HG03520 (cell line): ENCODE measurements at regions not wholly inside any gene's neighbourhood (a gene's known extent, or its start where the extent isn't known, plus 50 kb on each side); places are given as distances from the start of the nearest gene placed in this dataset.
"Not testable (repeated sequence)": the region's sequence is repeated elsewhere in the genome, so short reads cannot be mapped to it uniquely, and the experiment has no call there.

Source experiments
- ATAC-seq: cut with Tn5 transposase; IDR thresholded peaks from one replicate; pipeline ENCODE4 v1.9.1; 2021; ENCODE audit warnings: mild to moderate bottlenecking, moderate library complexity; ENCODE audit not compliant: unreplicated experiment

DNA sequence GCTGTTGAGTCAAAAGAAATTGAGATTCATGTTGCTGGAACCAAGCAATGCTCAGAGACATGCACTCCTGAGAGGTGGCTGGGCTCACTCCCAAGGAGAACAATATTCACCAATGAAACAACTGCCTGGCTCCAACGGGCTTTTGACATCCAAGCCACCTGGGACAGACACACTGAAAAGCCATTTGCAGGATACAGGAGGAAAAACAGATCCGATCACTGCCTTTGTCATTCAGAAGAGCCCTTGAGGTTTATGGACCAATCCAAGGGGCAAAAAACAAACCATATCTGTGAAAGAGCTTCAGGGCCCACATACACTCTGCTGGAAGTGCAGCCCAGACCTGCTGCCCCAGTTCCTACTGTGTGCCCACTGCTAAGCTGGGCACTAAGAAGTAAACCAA, 277.5 kb downstream of the NUAK1 start:
- no peak for ATAC-seq

DNA sequence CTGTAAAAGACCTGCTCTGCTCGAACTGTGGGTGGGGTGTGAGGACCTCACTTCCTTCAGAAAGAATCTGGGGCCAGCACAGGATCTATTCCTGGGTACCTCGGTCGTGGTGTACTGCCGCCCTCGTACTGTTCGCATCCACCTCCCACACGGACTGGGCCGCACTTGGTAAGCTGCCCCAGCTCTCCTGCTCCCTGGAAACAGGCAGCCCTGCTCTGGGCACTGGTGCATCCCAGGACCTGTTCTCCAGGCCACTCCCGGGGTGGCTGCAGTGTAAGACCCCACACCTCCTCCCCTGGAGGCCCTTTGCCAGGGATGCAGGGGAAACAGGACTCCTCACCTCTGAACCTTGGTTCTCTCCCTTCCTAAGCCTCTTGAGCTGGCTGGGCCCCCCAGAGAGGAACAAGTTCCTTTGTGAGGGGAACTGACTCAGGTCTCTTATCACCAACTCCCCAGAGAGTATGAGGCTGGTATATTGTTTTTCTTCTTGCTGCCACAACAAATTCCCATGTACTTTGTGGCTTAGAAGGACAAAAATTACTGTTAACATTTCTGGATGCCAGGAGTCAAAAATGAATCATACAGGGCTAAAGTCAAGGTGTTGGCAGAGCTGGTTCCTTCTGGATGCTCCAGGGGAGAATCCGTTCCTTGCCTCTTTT, 276.5 kb downstream of the NUAK1 start:
- no peak for ATAC-seq

DNA sequence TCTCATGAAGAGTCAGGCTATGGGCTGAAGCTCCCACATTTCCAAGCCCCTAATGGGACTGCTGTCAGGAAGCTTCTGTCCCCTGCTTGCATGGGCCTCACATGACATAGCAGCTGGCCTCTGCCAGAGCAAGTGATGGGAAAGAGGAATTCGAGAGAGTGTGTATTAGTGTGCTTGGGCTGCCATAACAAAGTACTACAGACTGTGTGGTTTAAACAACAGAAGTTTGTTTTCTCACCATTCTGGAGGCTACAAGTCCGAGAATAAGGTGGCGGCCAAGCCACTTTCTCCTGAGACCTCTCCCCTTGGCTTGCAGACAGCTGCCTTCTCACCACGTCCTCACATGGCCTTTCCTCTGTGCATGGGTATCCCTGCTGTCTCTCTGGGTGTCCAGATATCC, 274.4 kb downstream of the NUAK1 start:
- no peak for ATAC-seq

DNA sequence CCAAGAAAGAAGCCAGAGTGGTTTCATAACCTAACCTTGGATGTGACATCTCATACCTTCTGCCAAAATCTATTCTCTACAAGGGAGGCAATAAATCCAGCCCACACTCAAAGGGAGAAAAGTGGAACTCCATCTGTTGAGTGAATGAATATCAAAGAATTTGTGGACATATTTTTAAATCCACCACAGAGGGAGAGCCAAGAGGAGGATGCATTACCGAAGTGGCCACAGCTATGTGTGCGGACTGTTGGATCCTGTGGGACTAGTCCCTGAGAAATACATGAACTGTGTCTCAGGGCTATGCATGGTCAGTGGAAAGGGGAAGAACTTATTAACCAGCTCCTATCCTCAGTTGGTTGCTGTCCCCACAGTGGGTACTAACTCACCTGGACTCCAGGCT, 273.9 kb downstream of the NUAK1 start:
- ATAC-seq, result no peak

DNA sequence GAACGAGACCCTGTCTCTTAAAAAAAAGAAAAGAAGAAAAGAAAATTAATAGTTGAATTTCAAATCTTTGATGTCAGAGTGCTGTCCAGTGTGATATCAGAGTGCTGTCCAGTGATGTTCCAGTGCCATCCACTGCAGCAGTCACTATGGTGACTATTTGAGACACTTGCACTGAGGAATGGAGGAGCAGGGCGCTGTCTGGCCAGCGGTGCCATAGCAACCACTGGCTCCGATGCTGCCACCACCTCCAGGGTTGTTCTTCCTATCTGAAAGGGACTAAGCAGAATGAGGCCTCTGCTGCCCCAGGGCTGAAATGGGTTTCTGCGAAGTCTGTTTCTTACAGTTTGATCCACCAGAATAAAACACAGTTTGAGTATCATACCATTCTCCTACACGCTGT, 272.9 kb downstream of the NUAK1 start:
- no peak for ATAC-seq

DNA sequence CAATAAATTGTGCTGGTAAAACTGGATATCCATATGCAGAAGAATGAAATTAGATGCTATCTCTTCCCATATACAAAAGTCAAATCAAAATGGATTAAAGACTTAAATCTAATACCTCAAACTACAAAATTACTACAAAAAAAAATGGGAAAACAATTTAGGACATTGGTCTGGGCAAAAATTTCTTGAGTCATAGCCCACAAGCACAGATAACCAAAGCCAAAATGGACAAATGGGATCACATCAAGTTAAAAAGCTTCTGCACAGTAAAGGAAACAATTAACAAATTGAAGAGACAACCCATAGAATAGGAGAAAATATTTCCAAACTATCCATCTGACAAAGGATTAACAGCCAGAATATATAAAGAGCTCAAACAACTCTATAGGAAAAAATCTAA, 264.6 kb downstream of the NUAK1 start:
- no peak for ATAC-seq

DNA sequence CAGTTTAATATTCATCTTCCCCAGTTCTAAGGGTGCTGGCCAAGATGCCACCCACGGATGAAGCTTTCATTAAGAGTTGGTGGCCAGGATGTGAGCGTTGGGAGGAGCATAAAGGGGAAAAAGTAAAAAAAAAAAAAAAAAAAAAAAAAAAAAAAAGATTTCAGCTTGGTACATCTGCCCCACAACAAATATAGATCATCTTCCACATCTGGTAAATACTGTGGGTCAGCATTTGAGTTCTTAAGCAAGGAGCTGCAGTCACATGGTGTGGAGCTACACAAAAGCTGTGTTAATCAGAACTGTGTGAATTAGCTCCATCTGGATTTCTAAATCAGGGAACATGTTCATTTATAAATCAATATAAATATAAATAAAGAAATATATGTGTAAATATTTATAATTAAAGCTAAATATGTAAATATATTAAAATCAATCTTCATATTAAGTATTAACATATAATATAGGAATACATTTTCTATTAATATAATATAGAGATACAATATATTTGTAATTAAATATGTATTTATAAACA, 262.3 kb downstream of the NUAK1 start:
- no peak for ATAC-seq

DNA sequence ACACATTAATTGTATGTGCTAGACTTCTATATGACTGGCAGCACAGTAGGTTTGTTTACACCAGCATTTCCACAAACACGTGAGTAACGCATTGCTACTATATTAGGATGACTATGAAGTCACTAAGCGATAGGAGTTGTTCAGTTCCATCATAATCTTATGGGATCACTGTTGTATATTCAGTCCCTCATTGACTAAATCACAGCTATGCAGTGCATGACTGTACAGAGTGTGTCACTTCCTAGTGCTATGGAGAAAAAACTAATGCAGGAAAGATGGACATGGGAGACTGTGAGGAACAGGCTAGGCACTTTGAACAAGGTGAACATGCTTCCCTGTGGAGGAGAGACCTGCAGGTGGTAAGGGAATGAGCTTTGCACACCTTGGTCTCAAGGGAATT, 259.8 kb downstream of the NUAK1 start:
- ATAC-seq, result no peak

DNA sequence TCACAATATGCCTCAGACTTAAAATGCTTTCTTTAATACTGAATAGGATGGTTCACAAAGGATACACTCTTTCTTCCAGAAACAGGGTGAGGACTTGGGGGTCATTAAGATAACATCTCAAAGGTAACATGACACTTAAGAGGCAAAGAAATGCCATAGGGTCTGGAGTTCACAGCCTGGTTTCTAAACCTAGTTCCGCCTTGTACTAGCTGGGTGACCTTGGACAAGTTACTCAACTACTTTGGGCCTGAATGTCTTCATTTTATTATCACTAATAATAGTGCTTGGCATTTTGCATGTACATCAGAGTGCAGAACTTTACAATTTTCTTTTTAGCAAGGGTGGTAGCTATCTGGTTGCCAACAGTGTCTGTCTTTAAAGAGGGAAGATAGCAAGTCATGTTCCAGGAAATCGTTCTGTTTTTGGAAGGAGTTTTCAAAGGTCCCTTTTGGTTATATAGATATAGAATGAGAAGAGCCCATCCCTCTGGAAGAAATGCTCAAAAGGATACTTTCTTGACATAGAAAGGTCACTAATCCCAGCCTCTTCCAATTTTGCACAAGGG, 257.8 kb downstream of the NUAK1 start:
- ATAC-seq, result no peak

DNA sequence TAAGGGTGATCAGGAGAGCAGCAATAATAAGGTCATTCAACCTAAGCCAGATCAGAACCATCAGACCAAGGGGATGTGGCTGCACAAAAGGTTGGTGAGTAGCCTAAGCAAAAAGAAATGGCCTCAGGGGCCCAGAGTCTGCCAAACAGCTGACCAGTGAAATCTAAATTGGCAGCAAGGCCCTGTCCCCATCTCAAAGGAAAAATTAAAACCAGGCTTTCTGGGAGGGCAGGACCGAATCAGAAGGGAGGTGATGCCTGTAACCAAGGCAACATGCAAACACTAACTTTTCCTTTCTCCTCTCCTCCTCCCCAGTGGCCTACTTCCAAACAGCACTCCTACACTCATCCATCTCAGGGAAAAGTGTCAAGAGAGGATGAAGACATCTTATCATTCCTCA, 256.4 kb downstream of the NUAK1 start:
- no peak for ATAC-seq

DNA sequence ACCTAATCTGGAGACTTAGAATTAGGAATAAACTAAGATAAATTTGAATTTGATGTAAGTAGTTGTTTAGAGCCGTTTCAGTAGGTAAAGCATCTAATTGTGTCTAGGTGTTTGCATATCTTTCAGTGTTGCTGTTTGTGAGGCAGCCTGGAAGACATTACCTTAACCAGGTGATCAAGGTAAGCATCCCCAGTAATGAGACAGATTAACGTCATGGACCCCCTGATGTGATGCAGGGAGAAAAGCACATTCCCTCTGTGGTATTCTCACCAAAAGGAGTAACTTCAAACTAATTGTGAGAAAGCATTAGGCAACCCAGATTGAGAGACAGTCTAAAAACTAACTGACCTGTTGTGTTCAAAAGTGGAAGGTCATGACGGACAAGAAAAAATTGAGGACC, 251.6 kb downstream of the NUAK1 start:
- ATAC-seq, result no peak

DNA sequence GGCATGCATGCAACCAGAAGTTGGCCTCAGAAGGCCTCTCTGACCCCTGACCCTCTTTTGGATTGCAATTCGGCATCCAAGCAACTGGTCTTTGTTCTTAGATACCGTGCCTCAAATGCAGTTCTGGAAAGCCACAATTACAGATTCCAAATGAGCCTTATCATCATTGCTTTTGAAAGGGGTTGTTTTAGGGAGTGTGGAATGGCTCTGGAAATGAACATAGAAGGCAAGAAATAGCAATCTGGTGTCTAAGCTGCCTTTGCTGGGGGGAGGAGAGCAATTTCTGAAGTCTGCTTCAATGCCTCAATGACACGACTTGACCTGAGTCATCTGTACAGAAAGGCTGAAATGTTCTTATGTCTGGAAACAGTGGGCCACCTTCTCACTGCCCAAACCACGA, 250.1 kb downstream of the NUAK1 start:
- no peak for ATAC-seq

DNA sequence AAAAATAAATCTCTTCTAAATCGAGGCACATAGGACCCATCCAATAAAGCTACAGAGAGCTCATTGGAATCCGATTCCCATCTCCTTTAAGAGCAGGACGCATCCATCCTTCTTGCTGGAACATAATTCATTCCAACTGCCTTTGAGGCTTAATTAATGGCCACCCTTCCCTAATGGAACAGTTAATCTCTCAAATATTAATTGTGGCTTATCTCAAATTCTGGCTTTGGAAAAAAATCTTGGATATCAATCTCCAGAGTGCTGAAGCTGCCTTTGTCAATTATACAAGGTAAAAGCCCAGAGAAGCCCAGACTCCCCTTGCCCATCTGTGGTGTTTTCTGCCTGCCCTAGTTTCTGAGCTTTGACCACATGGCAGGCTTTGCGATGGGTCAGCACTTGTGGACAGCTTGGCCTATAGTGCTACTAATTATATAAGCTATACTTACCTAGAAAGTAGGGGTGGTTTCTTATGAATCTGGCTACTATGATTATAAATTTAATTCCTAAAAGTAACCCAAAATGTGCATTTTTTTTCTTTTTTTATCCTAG, 246.3 kb downstream of the NUAK1 start:
- ATAC-seq, result no peak

DNA sequence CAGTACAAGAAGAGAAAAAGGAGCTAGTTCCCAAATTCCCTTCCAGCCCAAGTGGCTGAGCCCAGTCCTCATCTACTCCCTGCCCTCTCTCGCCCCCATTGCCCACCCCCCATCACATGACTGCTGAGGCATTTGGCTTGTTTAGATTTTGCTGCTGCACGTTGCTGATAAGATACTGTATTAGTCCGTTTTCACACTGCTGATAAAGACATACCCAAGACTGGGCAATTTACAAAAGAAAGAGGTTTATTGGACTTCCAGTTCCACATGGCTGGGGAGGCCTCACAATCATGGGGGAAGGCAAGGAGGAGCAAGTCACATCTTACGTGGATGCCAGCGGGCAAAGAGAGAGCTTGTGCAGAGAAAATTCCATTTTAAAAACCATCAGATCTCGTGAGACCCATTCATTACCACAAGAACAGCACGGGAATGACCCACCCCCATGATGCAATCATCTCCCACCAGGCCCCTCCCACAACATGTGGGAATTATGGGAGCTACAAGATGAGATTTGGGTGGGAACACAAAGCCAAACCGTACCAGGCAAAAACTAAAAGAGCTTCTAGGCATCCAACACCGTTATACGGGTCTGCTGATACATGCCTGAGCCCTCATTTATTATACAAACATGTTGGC, 243.4 kb downstream of the NUAK1 start:
- ATAC-seq, result not testable (repeated sequence)

DNA sequence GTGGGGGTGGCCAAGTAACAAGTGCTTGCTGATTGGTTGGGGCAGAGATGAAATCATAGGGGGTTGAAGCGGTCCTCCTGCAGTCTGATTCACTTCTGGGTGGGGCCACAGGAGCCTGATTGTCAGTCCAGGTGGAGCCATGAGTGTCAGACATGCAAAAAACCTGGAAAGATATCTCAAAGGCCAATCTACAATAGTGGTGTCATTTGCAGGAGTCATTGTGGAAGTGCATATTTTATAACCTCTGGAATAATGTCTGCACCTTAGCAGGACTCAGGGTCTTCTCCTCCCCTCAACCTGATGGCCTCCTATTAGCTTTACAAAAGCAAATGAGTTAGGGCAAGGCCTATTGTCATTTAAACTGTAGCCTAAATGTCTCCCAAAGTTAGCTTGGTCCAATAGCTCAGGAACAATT, 241.4 kb downstream of the NUAK1 start:
- ATAC-seq, result no peak

DNA sequence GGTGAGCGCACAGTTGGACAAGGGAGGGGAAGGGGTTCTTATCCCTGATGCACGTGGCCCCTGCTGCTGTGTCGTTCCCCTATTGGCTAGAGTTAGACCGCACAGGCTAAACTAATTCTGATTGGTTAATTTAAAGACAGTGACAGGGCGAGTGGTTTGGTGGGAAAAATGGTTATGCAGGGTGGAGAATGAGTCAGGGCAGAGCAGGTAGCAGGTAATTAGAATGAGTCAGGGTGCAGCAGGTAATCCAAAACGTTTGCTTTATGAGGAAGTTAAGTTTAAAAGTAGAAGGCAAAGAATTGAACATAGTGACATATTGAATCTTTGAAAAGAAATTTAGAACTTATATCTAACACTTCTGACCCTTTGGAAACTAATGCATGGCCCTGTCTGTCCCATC, 240.5 kb downstream of the NUAK1 start:
- ATAC-seq, result not testable (repeated sequence)

DNA sequence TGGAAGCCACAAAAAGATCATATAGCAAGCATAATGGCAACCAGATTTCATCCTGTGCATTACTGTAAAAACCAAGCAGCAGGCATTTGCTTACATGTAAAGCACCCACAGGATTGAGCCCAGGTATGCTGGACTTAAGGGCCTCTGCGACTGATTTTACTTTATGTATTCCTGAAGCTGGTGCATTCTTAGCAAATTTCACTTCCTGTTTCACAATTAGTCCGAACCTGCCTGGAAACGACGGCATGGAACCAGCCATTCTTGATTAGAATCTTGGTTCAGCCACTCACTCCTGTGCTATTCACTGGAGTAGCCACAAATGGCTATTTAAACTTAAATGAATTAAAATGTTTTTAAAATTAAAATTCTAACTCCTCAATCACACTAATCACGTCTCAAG, 239.2 kb downstream of the NUAK1 start:
- no peak for ATAC-seq

DNA sequence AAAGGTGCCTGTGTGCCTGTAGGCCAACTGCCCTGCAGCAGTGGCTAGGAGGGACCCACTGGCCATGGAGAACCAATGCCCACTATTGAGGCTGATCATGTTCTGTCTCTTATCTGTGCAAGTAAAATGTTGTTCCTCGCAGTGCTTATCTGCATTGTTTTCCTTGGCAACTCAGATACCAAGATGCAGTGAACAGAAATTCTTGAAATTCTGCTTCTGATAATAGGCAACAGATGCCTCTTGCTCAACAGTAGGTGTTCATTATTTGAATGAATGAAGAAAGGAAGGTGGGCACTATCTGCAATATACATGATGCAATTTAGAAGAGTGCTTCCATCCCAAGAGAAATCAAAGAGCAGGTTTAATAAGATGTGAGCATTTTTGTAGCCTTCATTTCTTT, 232.2 kb downstream of the NUAK1 start:
- ATAC-seq, result no peak

DNA sequence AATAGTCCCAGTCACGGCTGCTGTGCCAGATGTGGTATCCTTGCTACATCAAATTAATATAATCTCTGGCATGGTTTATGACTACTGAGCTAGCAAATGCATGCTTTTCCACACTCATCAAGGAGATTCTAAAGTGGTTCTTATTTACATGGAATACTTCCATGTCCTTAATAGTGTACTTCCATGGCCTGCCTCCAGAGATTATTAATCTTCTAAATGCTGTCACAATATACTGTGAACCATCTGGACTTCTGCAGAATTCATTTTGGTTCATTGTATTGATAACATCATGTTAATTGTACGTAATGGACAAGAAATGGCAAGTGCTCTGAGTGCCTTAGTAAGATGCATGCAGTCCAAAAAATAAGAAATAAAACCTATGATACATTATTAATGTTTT, 230.8 kb downstream of the NUAK1 start:
- ATAC-seq, result no peak

DNA sequence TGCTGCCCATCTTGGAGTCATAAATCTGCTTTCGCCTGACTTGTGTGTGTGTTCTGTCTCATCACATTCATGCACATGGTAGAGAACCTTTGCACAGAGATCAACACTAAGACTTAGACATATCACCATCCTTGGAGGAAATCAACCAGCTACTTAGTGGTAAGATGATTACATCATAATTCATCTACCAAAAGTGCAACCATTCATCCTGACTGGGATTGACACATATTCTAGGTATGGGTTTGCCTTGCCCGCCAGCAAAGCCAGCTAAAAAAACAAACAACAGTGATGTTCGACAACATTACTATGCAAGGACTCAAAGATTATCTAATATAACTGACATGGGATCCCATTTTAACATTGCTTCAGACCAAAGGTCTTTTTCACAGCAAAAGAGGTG, 228.7 kb downstream of the NUAK1 start:
- ATAC-seq, result no peak

DNA sequence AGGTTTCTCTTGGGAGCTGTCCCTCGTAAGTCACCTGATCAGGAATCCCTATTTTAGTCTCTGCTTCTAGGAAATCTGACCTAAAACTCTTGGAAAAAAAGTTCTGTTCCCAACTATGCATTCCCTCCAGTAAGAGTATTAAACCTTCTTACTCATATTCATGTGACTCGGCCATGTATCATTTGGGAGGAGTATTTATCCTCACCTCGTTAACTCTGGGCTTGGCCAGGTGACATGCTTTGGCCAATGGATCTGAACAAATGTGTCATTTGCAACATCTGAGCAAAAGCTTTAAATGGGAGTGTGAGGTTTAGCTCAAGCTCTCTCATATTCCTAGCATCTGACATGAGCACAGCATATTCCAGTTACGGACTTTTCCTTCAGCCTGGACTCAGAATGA, 226.8 kb downstream of the NUAK1 start:
- ATAC-seq, result no peak
